Panc1 (cell line): ENCODE measurements at regions not wholly inside any gene's neighbourhood (a gene's known extent, or its start where the extent isn't known, plus 50 kb on each side); places are given as distances from the start of the nearest gene placed in this dataset.

ENCODE experiments used
- POLR2AphosphoS5 ChIP-seq: IDR thresholded peaks from 2 replicates; pipeline ENCODE4 v1.6.1; 2012; ENCODE audit warnings: mild to moderate bottlenecking, low read depth, low read length, moderate library complexity
- REST ChIP-seq, 2 experiments: IDR thresholded peaks; 2 replicates each; pipeline ENCODE4 v1.6.1; 2011 to 2012; ENCODE audit warnings: low read depth in 2 of 2, control low read depth in 1 of 2, low read length in 1 of 2, mild to moderate bottlenecking in 1 of 2, moderate library complexity in 1 of 2; ENCODE audit not compliant: insufficient read depth in 1 of 2
- TCF7L2 ChIP-seq: IDR thresholded peaks from 2 replicates; pipeline ENCODE4 v1.6.1; 2011; ENCODE audit warnings: mild to moderate bottlenecking, low read depth, low read length, inconsistent platforms
- TF ChIP-seq, protein P1 (sequence below): fragments of 450-650 bp; IDR thresholded peaks from 2 replicates; pipeline ENCODE4 v1.5.1; 2017; ENCODE audit warnings: mild to moderate bottlenecking

DNA sequence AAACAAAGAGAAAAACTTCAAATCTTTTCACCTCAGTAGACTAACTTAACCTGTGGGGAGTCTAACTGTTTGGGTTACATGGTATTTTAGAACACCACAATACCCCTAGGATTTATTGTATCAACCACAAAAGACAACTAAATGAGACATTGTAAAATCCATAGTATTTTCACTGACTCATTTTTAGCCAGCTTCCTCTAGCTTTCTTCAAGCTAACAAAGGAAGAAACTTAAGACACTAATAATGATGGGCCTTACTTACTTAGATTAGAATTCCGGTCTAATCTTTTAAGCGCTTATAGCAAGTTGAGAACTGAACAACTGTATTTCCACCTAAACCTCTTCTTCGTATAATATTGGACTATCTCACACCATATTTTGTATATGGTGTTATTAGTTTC, 529.3 kb downstream of the DMRTA1 start:
- TF ChIP-seq, protein P1, sequence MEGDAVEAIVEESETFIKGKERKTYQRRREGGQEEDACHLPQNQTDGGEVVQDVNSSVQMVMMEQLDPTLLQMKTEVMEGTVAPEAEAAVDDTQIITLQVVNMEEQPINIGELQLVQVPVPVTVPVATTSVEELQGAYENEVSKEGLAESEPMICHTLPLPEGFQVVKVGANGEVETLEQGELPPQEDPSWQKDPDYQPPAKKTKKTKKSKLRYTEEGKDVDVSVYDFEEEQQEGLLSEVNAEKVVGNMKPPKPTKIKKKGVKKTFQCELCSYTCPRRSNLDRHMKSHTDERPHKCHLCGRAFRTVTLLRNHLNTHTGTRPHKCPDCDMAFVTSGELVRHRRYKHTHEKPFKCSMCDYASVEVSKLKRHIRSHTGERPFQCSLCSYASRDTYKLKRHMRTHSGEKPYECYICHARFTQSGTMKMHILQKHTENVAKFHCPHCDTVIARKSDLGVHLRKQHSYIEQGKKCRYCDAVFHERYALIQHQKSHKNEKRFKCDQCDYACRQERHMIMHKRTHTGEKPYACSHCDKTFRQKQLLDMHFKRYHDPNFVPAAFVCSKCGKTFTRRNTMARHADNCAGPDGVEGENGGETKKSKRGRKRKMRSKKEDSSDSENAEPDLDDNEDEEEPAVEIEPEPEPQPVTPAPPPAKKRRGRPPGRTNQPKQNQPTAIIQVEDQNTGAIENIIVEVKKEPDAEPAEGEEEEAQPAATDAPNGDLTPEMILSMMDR = no peak
- TF ChIP-seq POLR2AphosphoS5 (no peak), REST (IDR thresholded peaks at IDR 0.05; ENCODE audit: insufficient read depth in 1 of 2, low read depth in 2 of 2, low read length in 1 of 2) (no peak), TCF7L2 (no peak)
